ENCODE measurements at regions not wholly inside any gene's neighbourhood (a gene's known extent, or its start where the extent isn't known, plus 50 kb on each side); places are given as distances from the start of the nearest gene placed in this dataset.

GRCh38 chrX:134713618-134714107 lies 55.4 kb upstream of the PLAC1 start:
- no peaks in the 10 kb centered on the region for H3K9me3 ChIP-seq
- H3K27me3 ChIP-seq, result no peaks in the 10 kb centered on the region
- TF ChIP-seq CTCF (IDR thresholded peaks at IDR 0.05), result no peak
- no peaks in the 10 kb centered on the region for H3K36me3 ChIP-seq
- no peak overlapping the region for H3K27ac ChIP-seq
- H3K4me1 ChIP-seq (ENCODE audit: control insufficient read depth in 1 of 2, insufficient read depth in 1 of 2, low read depth in 1 of 2, low read length in 1 of 2), result peaks cover 3 to 4% of the 10 kb centered on the region in 2 experiments
- H3K4me3 ChIP-seq (ENCODE audit: low read depth in 1 of 2, low read length in 1 of 2), result no peak overlapping the region

GRCh38 chrX:134712272-134712671 lies 54.0 kb upstream of the PLAC1 start:
- Histone ChIP-seq H3K36me3 (no peaks in the 10 kb centered on the region), H3K4me1 (ENCODE audit: control insufficient read depth in 1 of 2, insufficient read depth in 1 of 2, low read depth in 1 of 2, low read length in 1 of 2) (no peaks in the 10 kb centered on the region), H3K9me3 (no peaks in the 10 kb centered on the region), H3K27me3 (no peaks in the 10 kb centered on the region), H3K27ac (no peak overlapping the region), H3K4me3 (ENCODE audit: low read depth in 1 of 2, low read length in 1 of 2) (no peak overlapping the region)
- no peak for TF ChIP-seq CTCF (IDR thresholded peaks at IDR 0.05)

GRCh38 chrX:134711135-134711921 lies 53.1 kb upstream of the PLAC1 start:
- no peak overlapping the region for H3K4me3 ChIP-seq (ENCODE audit: low read depth in 1 of 2, low read length in 1 of 2)
- H3K36me3 ChIP-seq, result no peaks in the 10 kb centered on the region
- no peak for TF ChIP-seq CTCF (IDR thresholded peaks at IDR 0.05)
- no peaks in the 10 kb centered on the region for H3K27me3 ChIP-seq
- H3K27ac ChIP-seq, result no peak overlapping the region
- no peaks in the 10 kb centered on the region for H3K9me3 ChIP-seq
- H3K4me1 ChIP-seq (ENCODE audit: control insufficient read depth in 1 of 2, insufficient read depth in 1 of 2, low read depth in 1 of 2, low read length in 1 of 2), result no peaks in the 10 kb centered on the region

All from neutrophil (primary cell).